A673 (cell line): ENCODE measurements at regions not wholly inside any gene's neighbourhood (a gene's known extent, or its start where the extent isn't known, plus 50 kb on each side); places are given as distances from the start of the nearest gene placed in this dataset.

Experiments used
- BruUV-seq: library from RNA; stranded (reverse); fragments of 400-500 nt; replicated peaks from 2 replicates; lab custom pipeline; 2021; lab: Mats Ljungman, UMichigan
- CTCF ChIA-PET: fragments of 300-600 bp; sonication (Branson Sonifier 250); formaldehyde crosslinking; loops from one replicate; lab custom pipeline; 2022; ENCODE audit warnings: antibody characterized with exemption; lab: Charles Lee
- POLR2A ChIA-PET: fragments of 300-600 bp; sonication (Branson Sonifier 250); formaldehyde crosslinking; loops from one replicate; lab custom pipeline; 2022; ENCODE audit warnings: antibody characterized with exemption; ENCODE audit not compliant: low non-redundant PET; lab: Charles Lee
- DNase-seq: peaks from one replicate; pipeline ENCODE4 v3.0.0-alpha.2; 2015; ENCODE audit warnings: low spot score
- H3K27ac ChIP-seq: fragments of 200-600 bp; sonication (generic); 2 replicates; pipeline ENCODE4 v1.5.1; 2016; ENCODE audit warnings: mixed run types, low read depth, mild to moderate bottlenecking, mixed read lengths, antibody characterized with exemption, low read length; ENCODE audit not compliant: poor library complexity, severe bottlenecking
- H3K27me3 ChIP-seq: fragments of 200-600 bp; sonication (generic); replicated peaks from 2 replicates; pipeline ENCODE4 v1.6.1; 2017; ENCODE audit warnings: mixed run types, low read depth, mild to moderate bottlenecking, mixed read lengths, antibody characterized with exemption, low read length; ENCODE audit not compliant: insufficient read depth, poor library complexity
- H3K36me3 ChIP-seq: fragments of 200-600 bp; sonication (generic); 2 replicates; pipeline ENCODE4 v1.6.1; 2016; ENCODE audit warnings: mixed run types, mild to moderate bottlenecking, mixed read lengths, antibody characterized with exemption, low read length; ENCODE audit not compliant: insufficient read depth, poor library complexity, severe bottlenecking
- H3K4me1 ChIP-seq: fragments of 200-600 bp; sonication (generic); 2 replicates; pipeline ENCODE4 v1.6.1; 2017; ENCODE audit warnings: mixed run types, mild to moderate bottlenecking, mixed read lengths, antibody characterized with exemption, low read length; ENCODE audit not compliant: insufficient read depth, poor library complexity, severe bottlenecking
- H3K4me3 ChIP-seq: fragments of 200-600 bp; sonication (generic); 2 replicates; pipeline ENCODE4 v1.5.1; 2016; ENCODE audit warnings: low read depth, mixed run types, mild to moderate bottlenecking, mixed read lengths, low read length; ENCODE audit not compliant: poor library complexity, severe bottlenecking
- H3K9me3 ChIP-seq: fragments of 200-600 bp; sonication (generic); 2 replicates; pipeline ENCODE4 v1.6.1; 2016; ENCODE audit warnings: mixed run types, low read depth, mild to moderate bottlenecking, mixed read lengths, antibody characterized with exemption, low read length; ENCODE audit not compliant: poor library complexity, severe bottlenecking
- CTCF ChIP-seq: fragments of 300-800, 200-600 bp; sonication (generic); conservative IDR thresholded peaks from 2 replicates; pipeline ENCODE4 v1.5.1; 2017; ENCODE audit warnings: low read depth, mild to moderate bottlenecking, antibody characterized with exemption, low read length, moderate library complexity, mixed read lengths
- EZH2 ChIP-seq: fragments of 200-600 bp; sonication (generic); IDR thresholded peaks from 2 replicates; pipeline ENCODE4 v1.6.1; 2017; ENCODE audit warnings: borderline replicate concordance, low read depth, mild to moderate bottlenecking, mixed read lengths, antibody characterized with exemption, low read length; ENCODE audit not compliant: poor library complexity, severe bottlenecking
- intact Hi-C: fragments of 100-400 bp; cut with micrococcal nuclease; formaldehyde crosslinking; loops from one replicate; pipeline ENCODE4 v1.10.0; 2022; ENCODE audit not compliant: unreplicated experiment

- POLR2A ChIA-PET = no interaction called here
- no peaks in the 10 kb centered on the region for H3K9me3 ChIP-seq
- CTCF ChIA-PET = no interaction called here
- no peaks in the 10 kb centered on the region for H3K36me3 ChIP-seq
- no TSS peak for BruUV-seq
- H3K4me3 ChIP-seq = no peak overlapping the region
- H3K27me3 ChIP-seq = peaks cover 43% of the 10 kb centered on the region
- no peaks in the 10 kb centered on the region for H3K4me1 ChIP-seq
- no peak overlapping the region for H3K27ac ChIP-seq
- DNase-seq = no peak
- no peak for TF ChIP-seq CTCF
- no peak for TF ChIP-seq EZH2
- intact Hi-C loops = no loop called here
Observed at GRCh38 chr20:62561182-62561581, 81.1 kb upstream of the SLCO4A1 start.

GRCh38 chr20:62561948-62562347, 80.4 kb upstream of the SLCO4A1 start:
- DNase-seq = no peak
- no peak overlapping the region for H3K27ac ChIP-seq
- no peaks in the 10 kb centered on the region for H3K9me3 ChIP-seq
- no TSS peak for BruUV-seq
- POLR2A ChIA-PET = no interaction called here
- intact Hi-C loops = no loop called here
- no peaks in the 10 kb centered on the region for H3K4me1 ChIP-seq
- peaks cover 35% of the 10 kb centered on the region for H3K27me3 ChIP-seq
- CTCF ChIA-PET = interaction anchor here (0.6 kb wide), 1 partner anchor 11 kb away, joined by 8 read pairs; no protein-coding TSS in a partner anchor
- TF ChIP-seq CTCF (no peak), EZH2 (no peak)
- no peaks in the 10 kb centered on the region for H3K36me3 ChIP-seq
- no peak overlapping the region for H3K4me3 ChIP-seq

GRCh38 chr20:62562831-62563230, 79.5 kb upstream of the SLCO4A1 start:
- H3K4me1 ChIP-seq = no peaks in the 10 kb centered on the region
- H3K27ac ChIP-seq = no peak overlapping the region
- CTCF ChIA-PET = interaction anchor here (0.8 kb wide), 1 partner anchor 54 kb away, joined by 4 read pairs; no protein-coding TSS in a partner anchor
- no peak for DNase-seq
- H3K36me3 ChIP-seq = no peaks in the 10 kb centered on the region
- TF ChIP-seq CTCF (no peak), EZH2 (no peak)
- no peaks in the 10 kb centered on the region for H3K9me3 ChIP-seq
- intact Hi-C loops = no loop called here
- POLR2A ChIA-PET = no interaction called here
- BruUV-seq = no TSS peak
- no peak overlapping the region for H3K4me3 ChIP-seq
- peaks cover 30% of the 10 kb centered on the region for H3K27me3 ChIP-seq
